ENCODE measurements at regions not wholly inside any gene's neighbourhood (a gene's known extent, or its start where the extent isn't known, plus 50 kb on each side); places are given as distances from the start of the nearest gene placed in this dataset.

DNA sequence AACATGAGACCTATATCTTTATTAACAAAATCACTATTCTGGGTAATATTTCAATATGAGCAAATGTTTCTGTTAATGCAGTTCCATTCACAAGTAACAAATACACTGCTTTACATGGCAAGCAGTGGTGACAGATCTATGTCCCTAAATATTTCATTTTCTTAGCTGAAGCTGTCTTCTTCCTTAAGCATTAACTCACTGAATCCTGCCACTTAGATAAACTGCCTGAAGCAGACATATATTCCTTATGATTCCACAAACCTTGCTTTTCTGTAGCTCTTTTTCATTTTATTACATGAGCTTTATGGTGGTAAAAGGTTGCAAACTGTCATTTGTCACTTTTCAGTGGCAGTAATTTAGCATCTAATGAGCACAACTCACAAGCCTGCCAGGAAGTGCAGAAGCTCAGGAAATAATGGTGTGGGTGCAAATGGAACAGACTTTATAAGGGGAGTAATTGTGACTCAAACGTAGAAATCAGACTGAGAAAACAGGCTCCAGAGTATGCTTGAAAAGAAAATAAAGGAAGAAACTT is 217.2 kb downstream of the XPNPEP1 start:
- H3K9me2 ChIP-seq (ENCODE audit: insufficient read depth) = no peaks in the 10 kb centered on the region
- no peak for DNase-seq
- no peak overlapping the region for H3K9ac ChIP-seq
- H3K4me1 ChIP-seq (ENCODE audit: insufficient read depth) = no peaks in the 10 kb centered on the region
- no peaks in the 10 kb centered on the region for H3K9me3 ChIP-seq (ENCODE audit: low read depth)
- no peaks in the 10 kb centered on the region for H3K36me3 ChIP-seq (ENCODE audit: low read depth)
- H3K79me2 ChIP-seq (ENCODE audit: insufficient read depth) = no peaks in the 10 kb centered on the region
- no peak overlapping the region for H3K4me3 ChIP-seq
- in situ Hi-C loops (cut with MboI) = no loop called here
- no peaks in the 10 kb centered on the region for H3F3A ChIP-seq (ENCODE audit: insufficient read depth)
- no peaks in the 10 kb centered on the region for H3K27me3 ChIP-seq (replicated peaks; ENCODE audit: insufficient read depth)
- no peaks in the 10 kb centered on the region for H4K20me1 ChIP-seq (ENCODE audit: insufficient read depth)
- TF ChIP-seq EZH2 (IDR thresholded peaks at IDR 0.05; ENCODE audit: insufficient read depth, poor library complexity, severe bottlenecking) (no peak), EZH2phosphoT487 (IDR thresholded peaks at IDR 0.05; ENCODE audit: insufficient read depth, low read depth) (no peak)
- no peak overlapping the region for H3K4me2 ChIP-seq (ENCODE audit: unreplicated experiment)
- WGBS, 2 experiments (ENCODE audit: low coverage in 1 of 2, low lambda C conversion rate in 2 of 2, missing lambda C conversion rate in 2 of 2) = 5 to 15% methylated on average over 1 of the region's 1 CpG
- no peak overlapping the region for H3K27ac ChIP-seq
- H2AFZ ChIP-seq = no peak overlapping the region

- Histone ChIP-seq H3K36me3 (ENCODE audit: low read depth) (no peaks in the 10 kb centered on the region), H2AFZ (no peak overlapping the region), H3F3A (ENCODE audit: insufficient read depth) (no peaks in the 10 kb centered on the region), H3K9me2 (ENCODE audit: insufficient read depth) (no peaks in the 10 kb centered on the region), H3K79me2 (ENCODE audit: insufficient read depth) (no peaks in the 10 kb centered on the region), H3K27ac (no peak overlapping the region), H3K9me3 (ENCODE audit: low read depth) (no peaks in the 10 kb centered on the region), H3K4me1 (ENCODE audit: insufficient read depth) (no peaks in the 10 kb centered on the region), H3K27me3 (replicated peaks; ENCODE audit: insufficient read depth) (no peaks in the 10 kb centered on the region), H3K4me2 (ENCODE audit: unreplicated experiment) (no peak overlapping the region), H3K4me3 (no peak overlapping the region), H4K20me1 (ENCODE audit: insufficient read depth) (no peaks in the 10 kb centered on the region), H3K9ac (no peak overlapping the region)
- in situ Hi-C loops (cut with MboI) = no loop called here
- TF ChIP-seq EZH2phosphoT487 (IDR thresholded peaks at IDR 0.05; ENCODE audit: insufficient read depth, low read depth) (no peak), EZH2 (IDR thresholded peaks at IDR 0.05; ENCODE audit: insufficient read depth, poor library complexity, severe bottlenecking) (no peak)
- no peak for DNase-seq
- WGBS, 2 experiments (ENCODE audit: low coverage in 1 of 2, low lambda C conversion rate in 2 of 2, missing lambda C conversion rate in 2 of 2) = 7 to 11% methylated on average over 5 of the region's 5 CpGs
These were observed 221.6 kb downstream of the XPNPEP1 start for GRCh38 chr10:109701633-109702215.

DNA sequence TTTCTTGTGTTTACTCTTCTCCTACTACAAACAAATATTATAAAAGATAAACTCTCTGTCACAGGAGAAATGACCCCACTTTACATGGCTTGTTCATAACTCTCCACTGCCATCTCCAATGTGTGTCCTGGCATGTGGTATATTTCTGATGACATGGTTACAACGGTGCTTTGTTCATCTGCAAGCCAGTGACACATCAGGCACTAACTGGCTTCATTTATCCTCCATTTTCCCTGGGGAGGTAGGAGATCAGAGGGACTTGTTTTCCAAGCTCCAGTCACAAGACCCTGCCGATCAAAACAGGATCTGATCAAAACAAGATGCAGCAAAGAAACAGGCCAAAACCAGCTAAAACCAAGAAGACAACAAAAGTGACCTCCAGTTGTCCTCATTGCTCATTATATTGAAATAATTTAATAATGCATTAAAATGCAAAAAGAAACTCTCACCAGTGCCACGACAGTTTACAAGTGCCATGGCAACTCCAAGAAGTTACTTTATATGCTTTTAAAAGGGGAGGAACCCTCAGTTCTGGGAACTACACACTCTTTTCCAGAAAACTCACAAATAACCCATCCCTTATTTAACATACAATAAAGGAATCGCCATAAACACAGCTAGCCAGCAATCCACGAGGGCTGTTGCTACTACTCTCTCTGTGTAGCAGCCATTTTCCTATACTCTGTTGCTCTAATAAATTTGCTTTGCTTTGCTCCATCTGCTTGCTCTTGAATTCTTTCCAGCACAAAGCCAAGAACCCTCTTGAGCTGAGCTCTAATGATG is 224.2 kb downstream of the XPNPEP1 start:
- in situ Hi-C loops (cut with MboI) = no loop called here
- Histone ChIP-seq H3K27ac (no peak overlapping the region), H3K9me3 (ENCODE audit: low read depth) (no peaks in the 10 kb centered on the region), H2AFZ (no peak overlapping the region), H3K4me3 (no peak overlapping the region), H4K20me1 (ENCODE audit: insufficient read depth) (no peaks in the 10 kb centered on the region), H3K36me3 (ENCODE audit: low read depth) (no peaks in the 10 kb centered on the region), H3K79me2 (ENCODE audit: insufficient read depth) (no peaks in the 10 kb centered on the region), H3K9ac (no peak overlapping the region), H3F3A (ENCODE audit: insufficient read depth) (no peaks in the 10 kb centered on the region), H3K27me3 (replicated peaks; ENCODE audit: insufficient read depth) (no peaks in the 10 kb centered on the region), H3K9me2 (ENCODE audit: insufficient read depth) (no peaks in the 10 kb centered on the region), H3K4me2 (ENCODE audit: unreplicated experiment) (no peak overlapping the region), H3K4me1 (ENCODE audit: insufficient read depth) (no peaks in the 10 kb centered on the region)
- TF ChIP-seq EZH2phosphoT487 (IDR thresholded peaks at IDR 0.05; ENCODE audit: insufficient read depth, low read depth) (no peak), EZH2 (IDR thresholded peaks at IDR 0.05; ENCODE audit: insufficient read depth, poor library complexity, severe bottlenecking) (no peak)
- WGBS, 2 experiments (ENCODE audit: low coverage in 1 of 2, low lambda C conversion rate in 2 of 2, missing lambda C conversion rate in 2 of 2) = 1 to 3% methylated on average over 5 of the region's 5 CpGs
- no peak for DNase-seq

GRCh38 chr10:109698086-109698485 is 225.2 kb downstream of the XPNPEP1 start:
- whole genome bisulfite sequencing, 2 experiments (ENCODE audit: low coverage in 1 of 2, low lambda C conversion rate in 2 of 2, missing lambda C conversion rate in 2 of 2) = 15% methylated on average over 5 of the region's 5 CpGs
- H3K9me2 ChIP-seq (ENCODE audit: insufficient read depth) = no peaks in the 10 kb centered on the region
- no peak overlapping the region for H3K9ac ChIP-seq
- no peak for TF ChIP-seq EZH2phosphoT487 (IDR thresholded peaks at IDR 0.05; ENCODE audit: insufficient read depth, low read depth)
- TF ChIP-seq EZH2 (IDR thresholded peaks at IDR 0.05; ENCODE audit: insufficient read depth, poor library complexity, severe bottlenecking) = no peak
- no peaks in the 10 kb centered on the region for H3K9me3 ChIP-seq (ENCODE audit: low read depth)
- no peaks in the 10 kb centered on the region for H3K27me3 ChIP-seq (replicated peaks; ENCODE audit: insufficient read depth)
- in situ Hi-C loops (cut with MboI) = no loop called here
- H3K27ac ChIP-seq = no peak overlapping the region
- no peaks in the 10 kb centered on the region for H3K4me1 ChIP-seq (ENCODE audit: insufficient read depth)
- no peak overlapping the region for H2AFZ ChIP-seq
- H4K20me1 ChIP-seq (ENCODE audit: insufficient read depth) = no peaks in the 10 kb centered on the region
- no peaks in the 10 kb centered on the region for H3K36me3 ChIP-seq (ENCODE audit: low read depth)
- no peak overlapping the region for H3K4me3 ChIP-seq
- DNase-seq = no peak
- no peaks in the 10 kb centered on the region for H3K79me2 ChIP-seq (ENCODE audit: insufficient read depth)
- H3F3A ChIP-seq (ENCODE audit: insufficient read depth) = no peaks in the 10 kb centered on the region
- no peak overlapping the region for H3K4me2 ChIP-seq (ENCODE audit: unreplicated experiment)

Data from GM23248 (cell line).